Activated CD4-positive, alpha-beta T cell treated with anti-CD3 and anti-CD28 coated beads, Interleukin-2, amount 10 ng/mL, durations not matched to agents 7 days and 5 days (primary cell): ENCODE measurements at regions not wholly inside any gene's neighbourhood (a gene's known extent, or its start where the extent isn't known, plus 50 kb on each side); places are given as distances from the start of the nearest gene placed in this dataset.

Experiments used
- CTCF ChIA-PET: fragments of 350-600 bp; sonication (Branson Sonifier 250); formaldehyde crosslinking; loops from one replicate; lab custom pipeline; 2021; ENCODE audit warnings: antibody characterized with exemption; lab: Charles Lee
- POLR2A ChIA-PET: fragments of 350-600 bp; sonication (Branson Sonifier 250); formaldehyde crosslinking; loops from one replicate; lab custom pipeline; 2021; ENCODE audit warnings: antibody characterized with exemption; lab: Charles Lee
- DNase-seq: peaks from one replicate; pipeline ENCODE4 v3.0.0-alpha.2; 2020
- H3K27ac Mint-ChIP-seq: one replicate; pipeline ENCODE4 v1.8.0; 2021; ENCODE audit warnings: mild to moderate bottlenecking, moderate library complexity, mixed read lengths
- H3K27me3 Mint-ChIP-seq: one replicate; pipeline ENCODE4 v1.8.0; 2021; ENCODE audit warnings: mixed read lengths
- H3K36me3 Mint-ChIP-seq: one replicate; pipeline ENCODE4 v1.8.0; 2021; ENCODE audit warnings: low read depth, mixed read lengths
- H3K4me1 Mint-ChIP-seq: one replicate; pipeline ENCODE4 v1.8.0; 2021; ENCODE audit warnings: mixed read lengths
- H3K4me3 Mint-ChIP-seq: one replicate; pipeline ENCODE4 v1.8.0; 2021; ENCODE audit warnings: mild to moderate bottlenecking, moderate library complexity, mixed read lengths
- H3K9me3 Mint-ChIP-seq: one replicate; pipeline ENCODE4 v1.8.0; 2021; ENCODE audit warnings: mixed read lengths

DNA sequence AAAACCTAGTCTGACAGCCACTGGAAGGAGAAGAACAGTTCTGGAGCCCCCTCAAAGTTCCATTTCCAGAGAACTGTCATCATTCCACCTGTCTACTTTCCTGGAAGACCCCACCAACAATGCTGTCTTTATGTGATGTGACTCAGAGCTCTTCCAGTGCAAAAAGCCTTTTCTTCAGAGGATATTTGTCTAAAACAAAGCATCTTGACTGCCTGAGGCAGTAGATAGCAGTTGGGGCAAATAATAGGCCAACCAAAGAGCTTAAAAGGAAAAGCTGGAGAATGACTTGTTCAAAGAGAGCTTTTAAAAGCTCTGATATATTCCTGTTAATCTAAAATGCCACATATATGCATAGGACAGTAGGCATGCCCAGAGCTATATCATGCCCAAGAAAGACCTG, 62.6 kb downstream of the MIS18A start:
- no peak for DNase-seq
- ChIA-PET CTCF (no interaction called here), POLR2A (no interaction called here)
- peaks cover 4% of the 10 kb centered on the region for H3K9me3 Mint-ChIP-seq
- no peaks in the 10 kb centered on the region for H3K4me1 Mint-ChIP-seq
- no peaks in the 10 kb centered on the region for H3K36me3 Mint-ChIP-seq
- no peak overlapping the region for H3K27ac Mint-ChIP-seq
- H3K27me3 Mint-ChIP-seq: no peaks in the 10 kb centered on the region
- H3K4me3 Mint-ChIP-seq: no peak overlapping the region

- Mint-ChIP-seq H3K36me3 (no peaks in the 10 kb centered on the region), H3K27ac (no peak overlapping the region), H3K27me3 (no peaks in the 10 kb centered on the region), H3K4me3 (no peak overlapping the region), H3K9me3 (no peaks in the 10 kb centered on the region), H3K4me1 (no peaks in the 10 kb centered on the region)
- no peak for DNase-seq
- CTCF ChIA-PET: no interaction called here
- POLR2A ChIA-PET: no interaction called here
Observed at GRCh38 chr21:32215306-32215685, 63.6 kb downstream of the MIS18A start.

DNA sequence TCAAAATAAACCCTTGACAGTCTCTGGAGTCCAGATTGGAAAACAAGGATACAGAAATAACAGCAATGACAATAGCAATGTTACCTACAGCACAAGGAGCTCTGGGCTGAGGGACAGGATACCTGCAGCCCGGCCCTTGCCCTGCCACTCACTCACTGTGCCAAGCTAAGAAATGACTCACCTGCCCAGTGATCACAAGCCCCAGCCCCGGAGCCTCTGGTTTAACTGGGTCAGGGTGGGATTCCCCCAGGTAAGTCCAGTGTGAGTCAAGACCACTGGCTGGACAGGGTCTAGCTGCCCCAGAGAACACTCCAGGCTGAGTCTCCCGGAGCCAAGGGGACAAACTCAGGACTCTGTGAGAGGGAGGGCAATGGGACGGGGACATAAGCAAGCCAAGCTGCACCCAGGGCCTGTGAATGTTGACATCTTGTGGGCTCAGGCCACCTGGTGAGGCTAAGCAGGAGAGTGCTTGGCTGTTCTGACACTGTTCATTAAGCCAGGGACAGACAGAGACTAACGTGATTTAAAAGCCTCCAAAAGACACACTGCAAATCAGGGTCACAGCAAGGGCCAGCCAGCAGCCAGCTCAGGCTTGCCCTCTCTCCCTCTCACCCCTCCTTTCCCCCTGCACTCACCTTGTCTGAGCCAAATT, 64.1 kb downstream of the MIS18A start:
- ChIA-PET POLR2A (no interaction called here), CTCF (interaction anchor here (0.8 kb wide), 1 partner anchor 27 kb away, joined by 3 read pairs; no protein-coding TSS in a partner anchor)
- DNase-seq: no peak
- no peak overlapping the region for H3K4me3 Mint-ChIP-seq
- H3K27ac Mint-ChIP-seq: no peak overlapping the region
- no peaks in the 10 kb centered on the region for H3K36me3 Mint-ChIP-seq
- H3K9me3 Mint-ChIP-seq: no peaks in the 10 kb centered on the region
- no peaks in the 10 kb centered on the region for H3K27me3 Mint-ChIP-seq
- no peaks in the 10 kb centered on the region for H3K4me1 Mint-ChIP-seq

DNA sequence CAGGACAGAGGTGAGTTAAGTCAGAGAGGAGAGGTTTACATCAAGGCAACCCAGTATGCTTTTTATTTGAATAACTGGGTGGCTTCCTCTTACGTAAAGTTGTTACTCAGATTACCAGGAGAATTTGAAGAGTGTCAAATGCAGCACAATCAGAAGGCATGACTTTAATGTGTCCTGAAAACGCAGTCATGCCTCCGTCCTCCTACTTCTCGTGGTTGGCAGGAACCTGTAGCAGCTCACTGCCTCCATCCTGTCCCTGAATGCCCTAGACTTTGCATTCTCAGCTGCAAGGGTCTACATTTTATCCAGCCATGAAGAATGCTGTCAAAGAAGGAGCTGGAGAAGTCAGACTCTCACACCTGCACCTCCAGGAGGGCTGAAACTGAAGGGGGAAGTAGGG, 66.7 kb downstream of the MIS18A start:
- DNase-seq: no peak
- ChIA-PET CTCF (no interaction called here), POLR2A (no interaction called here)
- no peak overlapping the region for H3K27ac Mint-ChIP-seq
- no peaks in the 10 kb centered on the region for H3K9me3 Mint-ChIP-seq
- no peaks in the 10 kb centered on the region for H3K36me3 Mint-ChIP-seq
- no peaks in the 10 kb centered on the region for H3K4me1 Mint-ChIP-seq
- no peaks in the 10 kb centered on the region for H3K27me3 Mint-ChIP-seq
- no peak overlapping the region for H3K4me3 Mint-ChIP-seq

- ChIA-PET CTCF (no interaction called here), POLR2A (no interaction called here)
- no peak overlapping the region for H3K27ac Mint-ChIP-seq
Observed at GRCh38 chr21:32211306-32211705, 67.5 kb downstream of the MIS18A start.

DNA sequence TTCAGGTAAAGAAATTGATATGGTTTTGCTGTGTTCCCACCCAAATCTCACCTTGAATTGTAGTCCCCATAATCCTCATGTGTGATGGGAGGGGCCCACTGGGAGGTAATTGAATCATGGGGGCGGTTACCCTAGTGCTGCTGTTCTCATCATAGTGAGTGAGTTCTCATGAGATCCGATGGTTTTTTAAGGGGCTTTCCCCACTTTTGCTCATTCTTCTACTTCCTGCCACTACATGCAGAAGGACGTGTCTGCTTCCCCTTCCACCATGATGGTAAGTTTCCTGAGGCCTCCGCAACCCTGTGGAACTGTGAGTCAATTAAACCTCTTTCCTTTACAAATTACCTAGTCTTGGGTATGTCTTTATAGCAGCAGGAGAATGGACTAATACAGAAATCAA, 69.3 kb downstream of the MIS18A start:
- no peak for DNase-seq
- Mint-ChIP-seq H3K9me3 (no peaks in the 10 kb centered on the region), H3K36me3 (no peaks in the 10 kb centered on the region), H3K27me3 (no peaks in the 10 kb centered on the region), H3K4me3 (no peak overlapping the region), H3K4me1 (no peaks in the 10 kb centered on the region), H3K27ac (no peak overlapping the region)
- ChIA-PET CTCF (no interaction called here), POLR2A (no interaction called here)

More at GRCh38 chr21:32211306-32211705, 67.5 kb downstream of the MIS18A start:
- no peaks in the 10 kb centered on the region for H3K4me1 Mint-ChIP-seq
- no peaks in the 10 kb centered on the region for H3K27me3 Mint-ChIP-seq
- H3K4me3 Mint-ChIP-seq: no peak overlapping the region
- DNase-seq: no peak
- H3K9me3 Mint-ChIP-seq: no peaks in the 10 kb centered on the region
- no peaks in the 10 kb centered on the region for H3K36me3 Mint-ChIP-seq

DNA sequence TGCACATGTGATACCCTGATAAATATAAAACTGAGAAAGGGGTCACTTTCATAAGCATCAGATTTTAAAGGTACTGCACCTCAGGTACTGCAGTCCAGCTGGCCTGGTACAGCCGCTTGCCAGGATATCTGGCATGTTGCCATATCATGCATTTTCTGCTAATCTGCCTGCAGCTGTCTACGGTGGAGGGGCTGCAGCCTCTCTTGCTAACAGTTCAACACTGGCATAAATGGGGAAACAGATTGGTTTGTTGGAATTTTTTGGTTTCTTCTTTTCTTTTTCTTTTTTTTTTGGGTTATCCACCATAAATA, 71.5 kb downstream of the MIS18A start:
- Mint-ChIP-seq H3K36me3 (no peaks in the 10 kb centered on the region), H3K9me3 (no peaks in the 10 kb centered on the region), H3K27ac (no peak overlapping the region), H3K4me1 (no peaks in the 10 kb centered on the region), H3K27me3 (peaks cover 2% of the 10 kb centered on the region), H3K4me3 (no peak overlapping the region)
- DNase-seq: no peak
- ChIA-PET POLR2A (no interaction called here), CTCF (interaction anchor here (0.5 kb wide), 1 partner anchor 80 kb away, joined by 3 read pairs; no protein-coding TSS in a partner anchor)

DNA sequence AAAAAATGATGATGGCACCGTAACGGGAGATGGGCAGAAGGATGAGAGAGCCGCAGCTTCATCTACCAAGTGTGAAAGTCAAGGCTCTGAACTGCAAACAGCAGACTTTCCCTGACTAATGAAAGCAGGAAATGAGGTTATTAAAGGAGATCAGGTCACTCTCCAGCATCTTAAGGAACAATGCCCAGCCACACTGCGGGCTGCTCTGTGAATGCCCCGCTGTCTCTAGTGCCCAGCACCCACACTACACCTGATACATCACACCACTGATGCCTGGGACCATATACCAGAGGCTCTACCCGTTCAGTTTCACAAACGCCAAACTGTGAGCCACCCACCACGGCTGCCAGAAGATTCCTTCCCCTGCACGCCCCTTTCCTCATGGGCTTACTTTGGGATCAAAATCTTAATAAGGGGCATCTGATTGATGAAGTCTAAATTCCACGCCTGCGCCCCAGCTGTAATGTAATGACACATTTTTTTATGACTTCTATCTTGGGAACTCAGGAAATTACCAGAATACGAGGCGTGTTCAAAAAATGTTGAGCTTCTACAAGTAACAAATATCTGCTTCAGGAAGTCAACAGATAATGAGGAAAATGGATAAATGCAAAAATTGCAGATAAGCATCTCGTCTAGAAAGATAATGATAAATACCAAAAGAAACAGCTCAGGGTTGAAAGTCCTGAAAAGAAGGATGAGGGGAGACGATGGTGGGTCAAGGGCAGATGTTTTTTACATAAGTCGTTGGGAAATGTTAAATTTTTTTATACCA, 72.0 kb downstream of the MIS18A start:
- H3K27ac Mint-ChIP-seq: no peak overlapping the region
- CTCF ChIA-PET: interaction anchor here (0.5 kb wide), 1 partner anchor 80 kb away, joined by 3 read pairs; no protein-coding TSS in a partner anchor
- DNase-seq: no peak
- no peaks in the 10 kb centered on the region for H3K4me1 Mint-ChIP-seq
- H3K4me3 Mint-ChIP-seq: no peak overlapping the region
- no peaks in the 10 kb centered on the region for H3K36me3 Mint-ChIP-seq
- POLR2A ChIA-PET: no interaction called here
- H3K9me3 Mint-ChIP-seq: no peaks in the 10 kb centered on the region
- H3K27me3 Mint-ChIP-seq: peaks cover 2% of the 10 kb centered on the region

DNA sequence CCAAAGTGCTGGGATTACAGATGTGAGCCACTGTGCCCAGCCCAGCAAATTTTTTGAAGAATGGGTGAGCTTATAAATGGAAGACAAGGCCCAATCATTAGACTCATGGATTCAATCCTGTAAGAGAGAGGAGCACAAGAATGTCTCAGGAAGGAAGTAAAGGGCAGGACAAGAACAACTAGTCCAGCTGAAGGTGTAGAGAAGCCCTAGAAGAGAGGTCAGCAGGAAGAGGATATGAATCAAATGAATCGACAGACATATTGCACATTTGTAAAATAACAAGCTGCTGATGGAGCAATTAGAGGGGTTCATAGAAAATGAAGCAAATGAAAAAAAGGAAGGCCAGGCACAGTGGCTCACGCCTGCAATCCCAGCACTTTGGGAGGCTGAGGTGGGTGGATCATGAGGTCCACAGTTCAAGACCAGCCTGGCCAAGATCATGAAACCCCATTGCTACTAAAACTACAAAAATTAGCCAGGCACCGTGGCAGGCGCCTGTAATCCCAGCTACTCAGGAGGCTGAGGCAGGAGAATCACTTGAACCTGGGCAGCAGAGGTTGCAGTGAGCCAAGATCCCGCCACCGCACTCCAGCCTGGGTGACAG, 74.9 kb downstream of the MIS18A start:
- ChIA-PET POLR2A (no interaction called here), CTCF (interaction anchor here (0.7 to 1.2 kb wide), 2 partner anchors 17 to 1505 kb away, joined by 3 read pairs; no protein-coding TSS in a partner anchor)
- no peaks in the 10 kb centered on the region for H3K36me3 Mint-ChIP-seq
- no peaks in the 10 kb centered on the region for H3K4me1 Mint-ChIP-seq
- H3K4me3 Mint-ChIP-seq: no peak overlapping the region
- H3K27ac Mint-ChIP-seq: no peak overlapping the region
- no peak for DNase-seq
- H3K27me3 Mint-ChIP-seq: peaks cover 2% of the 10 kb centered on the region
- no peaks in the 10 kb centered on the region for H3K9me3 Mint-ChIP-seq

GRCh38 chr21:32200029-32200428, 78.8 kb downstream of the MIS18A start:
- DNase-seq: no peak
- H3K9me3 Mint-ChIP-seq: no peaks in the 10 kb centered on the region
- H3K36me3 Mint-ChIP-seq: no peaks in the 10 kb centered on the region
- no peak overlapping the region for H3K4me3 Mint-ChIP-seq
- POLR2A ChIA-PET: no interaction called here
- CTCF ChIA-PET: no interaction called here
- no peak overlapping the region for H3K27ac Mint-ChIP-seq
- peaks cover 2% of the 10 kb centered on the region for H3K27me3 Mint-ChIP-seq
- H3K4me1 Mint-ChIP-seq: no peaks in the 10 kb centered on the region

DNA sequence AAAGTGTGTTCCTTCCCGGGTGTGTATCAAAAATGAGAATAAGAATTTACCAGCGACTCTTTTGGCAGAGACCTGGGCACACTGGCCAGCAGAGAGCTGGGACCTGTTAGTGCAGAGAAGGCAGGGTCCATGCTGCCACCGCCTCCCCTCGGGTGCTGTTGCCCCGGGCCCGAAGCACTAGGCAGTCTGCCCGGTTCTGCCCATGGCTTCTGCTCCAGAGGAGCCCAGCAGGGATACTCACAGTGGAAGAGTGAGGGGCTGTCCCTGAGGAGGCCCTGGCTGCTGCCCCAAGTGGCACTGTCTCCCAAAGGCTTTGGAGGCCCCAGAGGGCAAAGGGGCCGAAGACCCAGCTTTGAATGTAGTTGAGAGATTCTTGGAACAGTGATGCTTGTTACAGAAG, 80.5 kb downstream of the MIS18A start:
- Mint-ChIP-seq H3K9me3 (no peaks in the 10 kb centered on the region), H3K27me3 (peaks cover 2% of the 10 kb centered on the region), H3K4me3 (no peak overlapping the region), H3K36me3 (no peaks in the 10 kb centered on the region), H3K4me1 (no peaks in the 10 kb centered on the region), H3K27ac (no peak overlapping the region)
- ChIA-PET POLR2A (no interaction called here), CTCF (no interaction called here)
- no peak for DNase-seq

GRCh38 chr21:32197896-32198295, 81.0 kb downstream of the MIS18A start:
- ChIA-PET POLR2A (no interaction called here), CTCF (no interaction called here)
- DNase-seq: no peak
- H3K27ac Mint-ChIP-seq: no peak overlapping the region
- no peak overlapping the region for H3K4me3 Mint-ChIP-seq
- H3K9me3 Mint-ChIP-seq: no peaks in the 10 kb centered on the region
- H3K4me1 Mint-ChIP-seq: no peaks in the 10 kb centered on the region
- H3K36me3 Mint-ChIP-seq: no peaks in the 10 kb centered on the region
- peaks cover 2% of the 10 kb centered on the region for H3K27me3 Mint-ChIP-seq

DNA sequence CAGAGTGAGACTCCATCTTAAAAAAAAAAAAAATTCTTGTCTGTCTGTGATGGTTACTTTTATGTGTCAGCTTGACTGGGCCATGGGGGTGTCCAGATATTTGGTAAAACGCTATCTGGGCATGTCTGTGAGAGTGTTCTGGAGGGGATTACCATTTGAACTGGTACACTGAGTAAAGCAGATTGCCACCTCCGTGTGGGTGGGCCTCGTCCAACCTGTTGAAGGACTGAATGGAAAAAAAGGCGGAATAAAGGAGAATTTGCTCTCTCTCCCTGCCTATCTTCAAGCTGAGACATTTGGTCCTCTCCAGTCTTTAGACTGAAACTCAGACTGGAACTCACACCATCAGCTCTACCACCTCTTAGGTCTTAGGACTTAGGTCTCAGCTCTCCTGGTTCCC, 82.8 kb downstream of the MIS18A start:
- H3K4me3 Mint-ChIP-seq: no peak overlapping the region
- no peaks in the 10 kb centered on the region for H3K36me3 Mint-ChIP-seq
- no peaks in the 10 kb centered on the region for H3K27me3 Mint-ChIP-seq
- POLR2A ChIA-PET: no interaction called here
- no peak for DNase-seq
- no peak overlapping the region for H3K27ac Mint-ChIP-seq
- peaks cover 1% of the 10 kb centered on the region for H3K4me1 Mint-ChIP-seq
- CTCF ChIA-PET: interaction anchor here (0.9 kb wide), 1 partner anchor 142 kb away, joined by 3 read pairs; no protein-coding TSS in a partner anchor
- no peaks in the 10 kb centered on the region for H3K9me3 Mint-ChIP-seq
